GM10248 (cell line): ENCODE measurements at regions not wholly inside any gene's neighbourhood (a gene's known extent, or its start where the extent isn't known, plus 50 kb on each side); places are given as distances from the start of the nearest gene placed in this dataset.

Experiments
- CTCF ChIA-PET: fragments of 300-600 bp; sonication (Branson Sonifier 250); formaldehyde crosslinking; extraction: SDS; loops from one replicate; lab custom pipeline; 2021; ENCODE audit warnings: antibody characterized with exemption; lab: Yijun Ruan, JAX
- POLR2A ChIA-PET: fragments of 350-650 bp; sonication (Branson Sonifier 250); formaldehyde crosslinking; extraction: SDS; loops from one replicate; lab custom pipeline; 2020; ENCODE audit warnings: antibody characterized with exemption; lab: Yijun Ruan, JAX
- DNase-seq: peaks from one replicate; pipeline ENCODE4 v3.0.0; 2012; ENCODE audit errors: extremely low spot score
- CTCF ChIP-seq: IDR thresholded peaks from 2 replicates; pipeline ENCODE4 v1.5.1; 2012; ENCODE audit warnings: mild to moderate bottlenecking, low read depth; ENCODE audit errors: extremely low read depth, missing control alignments, control extremely low read depth

GRCh38 chr10:130435961-130436360 is 299.8 kb downstream of the GLRX3 start:
- POLR2A ChIA-PET: no interaction called here
- no peak for DNase-seq
- CTCF ChIA-PET: no interaction called here
- TF ChIP-seq CTCF: no peak

GRCh38 chr10:130438861-130439260 is 302.7 kb downstream of the GLRX3 start:
- DNase-seq: no peak
- ChIA-PET CTCF (no interaction called here), POLR2A (no interaction called here)
- no peak for TF ChIP-seq CTCF

- no peak for TF ChIP-seq CTCF
- POLR2A ChIA-PET: no interaction called here
- DNase-seq: no peak
- CTCF ChIA-PET: no interaction called here
These were observed 303.6 kb downstream of the GLRX3 start for GRCh38 chr10:130439766-130440165.

- CTCF ChIA-PET: no interaction called here
- POLR2A ChIA-PET: no interaction called here
- DNase-seq: no peak
- no peak for TF ChIP-seq CTCF
These were observed 304.3 kb downstream of the GLRX3 start for GRCh38 chr10:130440494-130440893.

GRCh38 chr10:130440971-130441370 is 304.8 kb downstream of the GLRX3 start:
- no peak for TF ChIP-seq CTCF
- no peak for DNase-seq
- POLR2A ChIA-PET: no interaction called here
- CTCF ChIA-PET: no interaction called here

- no peak for TF ChIP-seq CTCF
- CTCF ChIA-PET: no interaction called here
- no peak for DNase-seq
- POLR2A ChIA-PET: no interaction called here
These were observed 306.9 kb downstream of the GLRX3 start for GRCh38 chr10:130443066-130443465.

GRCh38 chr10:130453036-130453720 is 317.0 kb downstream of the GLRX3 start:
- TF ChIP-seq CTCF: no peak
- POLR2A ChIA-PET: no interaction called here
- CTCF ChIA-PET: no interaction called here
- no peak for DNase-seq
